ENCODE measurements at regions not wholly inside any gene's neighbourhood (a gene's known extent, or its start where the extent isn't known, plus 50 kb on each side); places are given as distances from the start of the nearest gene placed in this dataset.

GRCh38 chr19:30071871-30072270 is 129.8 kb downstream of the URI1 start:
- TF ChIP-seq, protein P1, sequence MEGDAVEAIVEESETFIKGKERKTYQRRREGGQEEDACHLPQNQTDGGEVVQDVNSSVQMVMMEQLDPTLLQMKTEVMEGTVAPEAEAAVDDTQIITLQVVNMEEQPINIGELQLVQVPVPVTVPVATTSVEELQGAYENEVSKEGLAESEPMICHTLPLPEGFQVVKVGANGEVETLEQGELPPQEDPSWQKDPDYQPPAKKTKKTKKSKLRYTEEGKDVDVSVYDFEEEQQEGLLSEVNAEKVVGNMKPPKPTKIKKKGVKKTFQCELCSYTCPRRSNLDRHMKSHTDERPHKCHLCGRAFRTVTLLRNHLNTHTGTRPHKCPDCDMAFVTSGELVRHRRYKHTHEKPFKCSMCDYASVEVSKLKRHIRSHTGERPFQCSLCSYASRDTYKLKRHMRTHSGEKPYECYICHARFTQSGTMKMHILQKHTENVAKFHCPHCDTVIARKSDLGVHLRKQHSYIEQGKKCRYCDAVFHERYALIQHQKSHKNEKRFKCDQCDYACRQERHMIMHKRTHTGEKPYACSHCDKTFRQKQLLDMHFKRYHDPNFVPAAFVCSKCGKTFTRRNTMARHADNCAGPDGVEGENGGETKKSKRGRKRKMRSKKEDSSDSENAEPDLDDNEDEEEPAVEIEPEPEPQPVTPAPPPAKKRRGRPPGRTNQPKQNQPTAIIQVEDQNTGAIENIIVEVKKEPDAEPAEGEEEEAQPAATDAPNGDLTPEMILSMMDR (IDR thresholded peaks at IDR 0.05), result no peak
- TF ChIP-seq ZFX (IDR thresholded peaks at IDR 0.05; ENCODE audit: borderline replicate concordance), result no peak
